H9 (cell line): ENCODE measurements at regions not wholly inside any gene's neighbourhood (a gene's known extent, or its start where the extent isn't known, plus 50 kb on each side); places are given as distances from the start of the nearest gene placed in this dataset.

Experiments used
- DNase-seq: peaks from one replicate; pipeline ENCODE4 v3.0.0-alpha.2; 2017
- H2AFZ ChIP-seq: one replicate; pipeline ENCODE4 v1.6.1; 2013; ENCODE audit warnings: mild to moderate bottlenecking, low read length, control low read depth, moderate library complexity
- H2AK5ac ChIP-seq: 2 replicates; pipeline ENCODE4 v1.6.1; 2013; ENCODE audit warnings: low read length, control low read depth, mixed read lengths; ENCODE audit not compliant: insufficient read length
- H2BK120ac ChIP-seq: one replicate; pipeline ENCODE4 v1.6.1; 2013; ENCODE audit warnings: low read depth, mild to moderate bottlenecking, low read length, control low read depth, inconsistent platforms; ENCODE audit not compliant: poor library complexity, severe bottlenecking
- H2BK12ac ChIP-seq: 2 replicates; pipeline ENCODE4 v1.6.1; 2013; ENCODE audit warnings: low read length, control low read depth, mixed read lengths, low read depth; ENCODE audit not compliant: insufficient read length
- H2BK15ac ChIP-seq: 2 replicates; pipeline ENCODE4 v1.6.1; 2013; ENCODE audit warnings: low read depth, low read length, control low read depth
- H2BK20ac ChIP-seq: one replicate; pipeline ENCODE4 v1.6.1; 2013; ENCODE audit warnings: low read depth, mild to moderate bottlenecking, low read length, control low read depth, inconsistent platforms; ENCODE audit not compliant: poor library complexity, severe bottlenecking
- H2BK5ac ChIP-seq: 2 replicates; pipeline ENCODE4 v1.6.1; 2013; ENCODE audit warnings: low read length, control low read depth, mixed read lengths; ENCODE audit not compliant: insufficient read length
- H3K14ac ChIP-seq: 2 replicates; pipeline ENCODE4 v1.6.1; 2013; ENCODE audit warnings: low read length, control low read depth; ENCODE audit not compliant: insufficient read depth
- H3K18ac ChIP-seq: 2 replicates; pipeline ENCODE4 v1.6.1; 2013; ENCODE audit warnings: low read depth, mild to moderate bottlenecking, mixed read lengths, low read length, control low read depth; ENCODE audit not compliant: insufficient read length
- H3K23ac ChIP-seq: 2 replicates; pipeline ENCODE4 v1.6.1; 2013; ENCODE audit warnings: low read length, control low read depth, mixed read lengths, low read depth; ENCODE audit not compliant: insufficient read length
- H3K23me2 ChIP-seq: 2 replicates; pipeline ENCODE4 v1.6.1; 2013; ENCODE audit warnings: low read depth, mild to moderate bottlenecking, mixed read lengths, low read length, control low read depth; ENCODE audit not compliant: insufficient read length, poor library complexity, severe bottlenecking
- H3K27ac ChIP-seq: 2 replicates; pipeline ENCODE4 v1.5.1; 2013; ENCODE audit warnings: low read length, control low read depth, mixed read lengths, low read depth; ENCODE audit not compliant: insufficient read length
- H3K27me3 ChIP-seq: 2 replicates; pipeline ENCODE4 v1.6.1; 2013; ENCODE audit warnings: low read length, control low read depth, inconsistent platforms; ENCODE audit not compliant: insufficient read depth
- H3K4ac ChIP-seq: 2 replicates; pipeline ENCODE4 v1.6.1; 2013; ENCODE audit warnings: low read depth, mild to moderate bottlenecking, control low read depth, inconsistent platforms, low read length, moderate library complexity
- H3K4me1 ChIP-seq: 2 replicates; pipeline ENCODE4 v1.6.1; 2013; ENCODE audit warnings: low read length, control low read depth, inconsistent platforms; ENCODE audit not compliant: insufficient read depth
- H3K4me2 ChIP-seq: 2 replicates; pipeline ENCODE4 v1.6.1; 2013; ENCODE audit warnings: low read length, control low read depth, mixed read lengths; ENCODE audit not compliant: insufficient read length, insufficient read depth
- H3K56ac ChIP-seq: 2 replicates; pipeline ENCODE4 v1.6.1; 2013; ENCODE audit warnings: low read depth, mild to moderate bottlenecking, mixed read lengths, low read length, control low read depth; ENCODE audit not compliant: insufficient read length
- H3K79me1 ChIP-seq: 2 replicates; pipeline ENCODE4 v1.6.1; 2013; ENCODE audit warnings: low read depth, mild to moderate bottlenecking, moderate library complexity, low read length, control low read depth, inconsistent platforms; ENCODE audit not compliant: insufficient read depth, poor library complexity, severe bottlenecking
- H3K79me2 ChIP-seq: 2 replicates; pipeline ENCODE4 v1.6.1; 2013; ENCODE audit warnings: low read length, control low read depth, inconsistent platforms; ENCODE audit not compliant: insufficient read depth
- H3K9ac ChIP-seq: 2 replicates; pipeline ENCODE4 v1.6.1; 2013; ENCODE audit warnings: low read length, control low read depth, mixed read lengths; ENCODE audit not compliant: insufficient read length; ENCODE audit errors: extremely low read depth
- H3K9me3 ChIP-seq: one replicate; pipeline ENCODE4 v1.6.1; 2013; ENCODE audit warnings: low read depth, low read length, inconsistent platforms; ENCODE audit not compliant: control insufficient read depth
- H3T11ph ChIP-seq: one replicate; pipeline ENCODE4 v1.6.1; 2013; ENCODE audit warnings: mild to moderate bottlenecking, low read length, control low read depth, inconsistent platforms
- H4K20me1 ChIP-seq: one replicate; pipeline ENCODE4 v1.6.1; 2013; ENCODE audit not compliant: control insufficient read depth, insufficient read length, insufficient read depth
- H4K5ac ChIP-seq: 2 replicates; pipeline ENCODE4 v1.6.1; 2013; ENCODE audit warnings: low read depth, mild to moderate bottlenecking, mixed read lengths, low read length, control low read depth; ENCODE audit not compliant: insufficient read length
- H4K8ac ChIP-seq: replicated peaks from 2 replicates; pipeline ENCODE4 v1.6.1; 2013; ENCODE audit warnings: low read length, control low read depth, mixed read lengths, low read depth; ENCODE audit not compliant: insufficient read length
- H4K91ac ChIP-seq: 2 replicates; pipeline ENCODE4 v1.6.1; 2013; ENCODE audit warnings: low read depth, mild to moderate bottlenecking, moderate library complexity, mixed read lengths, low read length, control low read depth; ENCODE audit not compliant: insufficient read length
- H3K27ac Mint-ChIP-seq, 3 experiments: 2 replicates in 2 of 3; 3 replicates in 1 of 3; pipeline ENCODE4 v1.8.0; 2020 to 2021; ENCODE audit warnings: mixed read lengths in 3 of 3, mild to moderate bottlenecking in 1 of 3, moderate library complexity in 1 of 3
- H3K27me3 Mint-ChIP-seq: 2 replicates; pipeline ENCODE4 v1.8.0; 2021; ENCODE audit warnings: low read depth, mild to moderate bottlenecking, moderate library complexity, mixed read lengths
- H3K36me3 Mint-ChIP-seq, 3 experiments: 2 replicates in 2 of 3; 3 replicates in 1 of 3; pipeline ENCODE4 v1.8.0; 2020 to 2021; ENCODE audit warnings: low read depth in 3 of 3, mixed read lengths in 3 of 3; ENCODE audit not compliant: insufficient read depth in 1 of 3
- H3K4me1 Mint-ChIP-seq, 2 experiments: 2 replicates each; pipeline ENCODE4 v1.8.0; 2020; ENCODE audit warnings: mixed read lengths in 2 of 2
- H3K4me3 Mint-ChIP-seq, 2 experiments: 2 replicates in 1 of 2; 3 replicates in 1 of 2; pipeline ENCODE4 v1.8.0; 2020 to 2021; ENCODE audit warnings: mild to moderate bottlenecking in 2 of 2, mixed read lengths in 2 of 2, moderate library complexity in 1 of 2
- H3K9me3 Mint-ChIP-seq, 2 experiments: 2 replicates in 1 of 2; 3 replicates in 1 of 2; pipeline ENCODE4 v1.8.0; 2020; ENCODE audit warnings: mild to moderate bottlenecking in 2 of 2, mixed read lengths in 2 of 2, moderate library complexity in 1 of 2
- TF ChIP-seq, protein P1 (sequence below): fragments of 200-600 bp; sonication (generic); conservative IDR thresholded peaks from 3 replicates; pipeline ENCODE4 v1.8.0; 2021; ENCODE audit warnings: antibody characterized with exemption, mild to moderate bottlenecking

DNA sequence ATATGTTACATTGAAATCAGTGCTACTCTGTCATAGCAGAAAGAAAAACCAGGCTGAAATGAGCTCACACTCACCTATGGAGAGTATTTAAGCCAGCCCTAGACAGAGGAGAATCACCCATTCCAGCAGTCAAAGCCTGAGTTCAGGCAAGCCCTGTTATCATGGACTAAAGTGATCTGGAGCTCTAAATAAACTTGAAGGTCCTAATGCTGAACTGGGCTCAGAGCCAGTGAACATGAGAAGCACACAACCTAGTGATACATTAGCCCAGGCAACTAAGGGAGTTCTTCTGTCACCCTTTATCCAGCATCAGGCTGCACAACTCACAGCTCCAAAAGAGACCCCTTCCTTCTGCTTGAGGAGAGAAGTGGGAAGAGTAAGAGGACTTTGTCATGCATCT lies 425.0 kb downstream of the COL12A1 start:
- no peak overlapping the region for H3K27ac ChIP-seq
- H3K4me1 Mint-ChIP-seq: no peaks in the 10 kb centered on the region
- no peak overlapping the region for H3K56ac ChIP-seq
- H2AK5ac ChIP-seq: no peak overlapping the region
- no peak overlapping the region for H2AFZ ChIP-seq
- no peaks in the 10 kb centered on the region for H3K9me3 ChIP-seq
- no peak overlapping the region for H3K4me3 Mint-ChIP-seq
- H4K5ac ChIP-seq: no peak overlapping the region
- H3K4me2 ChIP-seq: no peak overlapping the region
- no peaks in the 10 kb centered on the region for H3K36me3 Mint-ChIP-seq
- H4K20me1 ChIP-seq: no peaks in the 10 kb centered on the region
- H4K8ac ChIP-seq: no peak overlapping the region
- H3K79me2 ChIP-seq: no peaks in the 10 kb centered on the region
- H3K79me1 ChIP-seq: no peaks in the 10 kb centered on the region
- no peak overlapping the region for H3K9ac ChIP-seq
- no peak overlapping the region for H3K27ac Mint-ChIP-seq
- H3K18ac ChIP-seq: no peak overlapping the region
- no peak overlapping the region for H3K4ac ChIP-seq
- peaks cover 0 to 2% of the 10 kb centered on the region in 2 experiments; a peak in 2 of 5 replicates for H3K9me3 Mint-ChIP-seq
- TF ChIP-seq, protein P1, sequence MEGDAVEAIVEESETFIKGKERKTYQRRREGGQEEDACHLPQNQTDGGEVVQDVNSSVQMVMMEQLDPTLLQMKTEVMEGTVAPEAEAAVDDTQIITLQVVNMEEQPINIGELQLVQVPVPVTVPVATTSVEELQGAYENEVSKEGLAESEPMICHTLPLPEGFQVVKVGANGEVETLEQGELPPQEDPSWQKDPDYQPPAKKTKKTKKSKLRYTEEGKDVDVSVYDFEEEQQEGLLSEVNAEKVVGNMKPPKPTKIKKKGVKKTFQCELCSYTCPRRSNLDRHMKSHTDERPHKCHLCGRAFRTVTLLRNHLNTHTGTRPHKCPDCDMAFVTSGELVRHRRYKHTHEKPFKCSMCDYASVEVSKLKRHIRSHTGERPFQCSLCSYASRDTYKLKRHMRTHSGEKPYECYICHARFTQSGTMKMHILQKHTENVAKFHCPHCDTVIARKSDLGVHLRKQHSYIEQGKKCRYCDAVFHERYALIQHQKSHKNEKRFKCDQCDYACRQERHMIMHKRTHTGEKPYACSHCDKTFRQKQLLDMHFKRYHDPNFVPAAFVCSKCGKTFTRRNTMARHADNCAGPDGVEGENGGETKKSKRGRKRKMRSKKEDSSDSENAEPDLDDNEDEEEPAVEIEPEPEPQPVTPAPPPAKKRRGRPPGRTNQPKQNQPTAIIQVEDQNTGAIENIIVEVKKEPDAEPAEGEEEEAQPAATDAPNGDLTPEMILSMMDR: no peak
- DNase-seq: no peak
- H2BK120ac ChIP-seq: no peak overlapping the region
- H2BK15ac ChIP-seq: no peak overlapping the region
- no peak overlapping the region for H2BK20ac ChIP-seq
- no peak overlapping the region for H3K23ac ChIP-seq
- no peak overlapping the region for H4K91ac ChIP-seq
- no peaks in the 10 kb centered on the region for H3K23me2 ChIP-seq
- H3K4me1 ChIP-seq: no peaks in the 10 kb centered on the region
- no peak overlapping the region for H3K14ac ChIP-seq
- no peaks in the 10 kb centered on the region for H3K27me3 ChIP-seq
- H2BK5ac ChIP-seq: no peak overlapping the region
- H3K27me3 Mint-ChIP-seq: peaks cover 7% of the 10 kb centered on the region
- no peak overlapping the region for H2BK12ac ChIP-seq
- no peak overlapping the region for H3T11ph ChIP-seq
